A549 (cell line): ENCODE measurements at regions not wholly inside any gene's neighbourhood (a gene's known extent, or its start where the extent isn't known, plus 50 kb on each side); places are given as distances from the start of the nearest gene placed in this dataset.

Source experiments
- CEBPB ChIP-seq, 2 experiments: fragments of >200 bp in 1 of 2; sonication (Bioruptor Twin) in 1 of 2; formaldehyde crosslinking in 1 of 2; IDR thresholded peaks; 2 replicates each; pipeline ENCODE4 v1.6.1; 2012 to 2016
- HOXA7 ChIP-seq: fragments of 250-450 bp; sonication (Bioruptor Pico); IDR thresholded peaks from 2 replicates; pipeline ENCODE4 v1.5.0; 2020; ENCODE audit warnings: mild to moderate bottlenecking, moderate library complexity
- MAZ ChIP-seq: fragments of 150-350 bp; IDR thresholded peaks from 2 replicates; pipeline ENCODE4 v1.6.1; 2014; ENCODE audit warnings: antibody characterized with exemption, low read depth, low read length, borderline replicate concordance
- NFE2L2 ChIP-seq: fragments of 150-350 bp; conservative IDR thresholded peaks from 2 replicates; pipeline ENCODE4 v1.6.1; 2014; ENCODE audit warnings: low read length
- POLR2A ChIP-seq: IDR thresholded peaks from 2 replicates; pipeline ENCODE4 v1.6.1; 2012; ENCODE audit warnings: mild to moderate bottlenecking, low read length
- POLR2AphosphoS2 ChIP-seq: conservative IDR thresholded peaks from 2 replicates; pipeline ENCODE4 v1.6.1; 2012; ENCODE audit warnings: low read length, improper control_type of control experiment, inconsistent platforms
- RARB ChIP-seq: fragments of 250-450 bp; sonication (Bioruptor Pico); IDR thresholded peaks from 2 replicates; pipeline ENCODE4 v1.8.0; 2021; ENCODE audit warnings: mild to moderate bottlenecking, moderate library complexity
- ZFP36 ChIP-seq: fragments of 450-650 bp; IDR thresholded peaks from 2 replicates; pipeline ENCODE4 v1.6.1; 2014; ENCODE audit warnings: borderline replicate concordance; ENCODE audit not compliant: partially characterized antibody
- TF ChIP-seq, protein P1 (sequence below): IDR thresholded peaks from 2 replicates; pipeline ENCODE4 v1.6.1; 2012
- TF ChIP-seq, protein P2 (sequence below): fragments of >200 bp; sonication (Bioruptor Twin); formaldehyde crosslinking; IDR thresholded peaks from 3 replicates; pipeline ENCODE4 v1.5.1; 2016
- TF ChIP-seq, protein P3 (sequence below): fragments of 450-650 bp; IDR thresholded peaks from 2 replicates; pipeline ENCODE4 v1.6.1; 2014; ENCODE audit warnings: antibody characterized with exemption

DNA sequence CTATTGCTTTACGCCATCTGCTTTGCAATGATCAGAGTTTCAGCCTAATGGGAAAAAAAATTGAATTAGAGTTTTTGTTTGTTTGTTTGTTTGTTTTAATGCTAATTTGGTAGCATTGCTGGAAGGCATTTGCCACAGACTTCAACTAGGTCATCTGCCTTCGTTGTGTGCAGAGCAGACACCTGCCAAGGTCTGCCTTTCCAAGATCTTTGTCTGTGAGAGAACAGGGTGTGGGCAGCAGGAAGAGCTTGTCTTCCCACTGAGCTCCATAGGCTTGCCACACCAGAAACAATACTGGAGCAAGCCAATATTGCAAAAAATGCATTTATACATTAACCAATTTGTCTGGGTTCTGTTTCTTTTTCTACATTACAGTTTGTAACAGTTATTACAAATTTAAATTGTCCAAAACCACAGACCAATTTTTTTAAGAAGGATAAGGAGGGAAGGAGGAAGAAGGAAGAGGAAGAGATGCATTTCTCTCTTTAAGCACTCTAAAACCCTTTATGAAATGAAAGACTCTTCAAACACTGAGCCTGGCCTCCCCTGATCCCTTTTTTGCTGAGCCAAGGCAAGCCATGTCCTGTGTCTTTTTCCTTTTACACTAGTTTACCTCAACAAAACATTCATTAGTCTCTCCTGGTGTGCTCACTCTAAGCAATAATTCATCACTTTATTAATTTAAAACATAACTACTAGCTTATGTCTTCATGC, 210.5 kb downstream of the SNX18 start:
- TF ChIP-seq, protein P1, sequence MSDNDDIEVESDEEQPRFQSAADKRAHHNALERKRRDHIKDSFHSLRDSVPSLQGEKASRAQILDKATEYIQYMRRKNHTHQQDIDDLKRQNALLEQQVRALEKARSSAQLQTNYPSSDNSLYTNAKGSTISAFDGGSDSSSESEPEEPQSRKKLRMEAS: no peak
- TF ChIP-seq NFE2L2 (no peak), MAZ (no peak), CEBPB (IDR thresholded peaks at IDR 0.05) (no peak), ZFP36 (no peak), POLR2A (no peak), POLR2AphosphoS2 (no peak), HOXA7 (CRISPR knock-in tag) (no peak), RARB (CRISPR knock-in tag) (no peak)
- TF ChIP-seq, protein P2, sequence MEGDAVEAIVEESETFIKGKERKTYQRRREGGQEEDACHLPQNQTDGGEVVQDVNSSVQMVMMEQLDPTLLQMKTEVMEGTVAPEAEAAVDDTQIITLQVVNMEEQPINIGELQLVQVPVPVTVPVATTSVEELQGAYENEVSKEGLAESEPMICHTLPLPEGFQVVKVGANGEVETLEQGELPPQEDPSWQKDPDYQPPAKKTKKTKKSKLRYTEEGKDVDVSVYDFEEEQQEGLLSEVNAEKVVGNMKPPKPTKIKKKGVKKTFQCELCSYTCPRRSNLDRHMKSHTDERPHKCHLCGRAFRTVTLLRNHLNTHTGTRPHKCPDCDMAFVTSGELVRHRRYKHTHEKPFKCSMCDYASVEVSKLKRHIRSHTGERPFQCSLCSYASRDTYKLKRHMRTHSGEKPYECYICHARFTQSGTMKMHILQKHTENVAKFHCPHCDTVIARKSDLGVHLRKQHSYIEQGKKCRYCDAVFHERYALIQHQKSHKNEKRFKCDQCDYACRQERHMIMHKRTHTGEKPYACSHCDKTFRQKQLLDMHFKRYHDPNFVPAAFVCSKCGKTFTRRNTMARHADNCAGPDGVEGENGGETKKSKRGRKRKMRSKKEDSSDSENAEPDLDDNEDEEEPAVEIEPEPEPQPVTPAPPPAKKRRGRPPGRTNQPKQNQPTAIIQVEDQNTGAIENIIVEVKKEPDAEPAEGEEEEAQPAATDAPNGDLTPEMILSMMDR: no peak
- TF ChIP-seq, protein P3, sequence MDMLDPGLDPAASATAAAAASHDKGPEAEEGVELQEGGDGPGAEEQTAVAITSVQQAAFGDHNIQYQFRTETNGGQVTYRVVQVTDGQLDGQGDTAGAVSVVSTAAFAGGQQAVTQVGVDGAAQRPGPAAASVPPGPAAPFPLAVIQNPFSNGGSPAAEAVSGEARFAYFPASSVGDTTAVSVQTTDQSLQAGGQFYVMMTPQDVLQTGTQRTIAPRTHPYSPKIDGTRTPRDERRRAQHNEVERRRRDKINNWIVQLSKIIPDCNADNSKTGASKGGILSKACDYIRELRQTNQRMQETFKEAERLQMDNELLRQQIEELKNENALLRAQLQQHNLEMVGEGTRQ: no peak
